Adrenal gland (tissue), 9 donors: ENCODE measurements at regions not wholly inside any gene's neighbourhood (a gene's known extent, or its start where the extent isn't known, plus 50 kb on each side); places are given as distances from the start of the nearest gene placed in this dataset.

Source experiments
- DNase-seq, 7 donors: peaks; one replicate each; pipeline ENCODE4 v3.0.0-alpha.2; 2019 to 2020
- H3K27ac ChIP-seq, 5 donors: fragments of 200-600 bp; sonication (generic) in 4 of 5; 1 replicate in 3 of 5; 2 replicates in 2 of 5; pipeline versions ENCODE4 v1.5.1 to v1.8.0; 2016 to 2020; ENCODE audit warnings: mild to moderate bottlenecking in 1 of 5
- H3K27me3 ChIP-seq: fragments of 200-600 bp; 2 replicates; pipeline ENCODE4 v1.8.0; 2021
- H3K36me3 ChIP-seq, 2 donors: fragments of 200-600 bp; replicated peaks in 1 of 2; 1 replicate in 1 of 2; 2 replicates in 1 of 2; pipeline versions ENCODE4 v1.5.1 to v1.8.0; 2018 to 2022
- H3K4me1 ChIP-seq, 2 donors: fragments of 200-600 bp; replicated peaks in 1 of 2; 1 replicate in 1 of 2; 2 replicates in 1 of 2; pipeline versions ENCODE4 v1.5.1 to v1.8.0; 2018 to 2021
- H3K4me3 ChIP-seq, 4 donors: fragments of 200-600 bp; sonication (generic) in 3 of 4; one replicate each; pipeline ENCODE4 v1.5.1; 2016 to 2018
- H3K9me3 ChIP-seq, 3 donors: fragments of 200-600 bp; sonication (generic) in 1 of 3; replicated peaks in 1 of 3; 1 replicate in 2 of 3; 2 replicates in 1 of 3; pipeline versions ENCODE4 v1.5.1 to v1.8.0; 2016 to 2021
- CTCF ChIP-seq, 6 experiments: fragments of 450-650 bp in 4 of 6; fragments of 200-600 bp in 2 of 6; sonication (generic) in 1 of 6; IDR thresholded peaks; 1 replicate in 5 of 6; 2 replicates in 1 of 6; pipeline versions ENCODE4 v1.5.1 to v1.8.0; 2016 to 2021; ENCODE audit warnings: antibody characterized with exemption in 6 of 6, mild to moderate bottlenecking in 2 of 6, moderate library complexity in 1 of 6
- POLR2A ChIP-seq, 2 donors: fragments of 450-650 bp; IDR thresholded peaks; one replicate each; pipeline ENCODE4 v1.6.1; 2017; ENCODE audit warnings: antibody characterized with exemption in 2 of 2, mild to moderate bottlenecking in 2 of 2, moderate library complexity in 1 of 2
- WGBS, 4 donors: extraction: QIAGEN DNeasy Blood & Tissue Kit in 2 of 4; methylation state at CpG; one replicate each; pipeline versions ENCODE4 v1.1.5 to v1.1.7; 2013 to 2017; 5-methylcytosine and 5-hydroxymethylcytosine counted together
- intact Hi-C, 2 donors: fragments of 100-400 bp; cut with DNase I; formaldehyde crosslinking; loops; one replicate each; pipeline versions ENCODE4 v1.14.1 to v1.15.0; 2022 to 2023
- donor health status: healthy with polysubstance abuse.
- donor health status: Bipolar disorder and iron deficiency.
- donor health status: DM: yes; HTN: yes; CAD: no.
- donor health status: DM: no; HTN: no; CAD: no.
- donor health status: DM: no; HTN: no; CAD: no.

- Histone ChIP-seq H3K4me1 (no peaks in the 10 kb centered on the region), H3K9me3 (no peaks in the 10 kb centered on the region), H3K27ac (no peak overlapping the region), H3K27me3 (no peaks in the 10 kb centered on the region), H3K4me3 (no peak overlapping the region), H3K36me3 (no peaks in the 10 kb centered on the region)
- intact Hi-C loops, result no loop called here
- TF ChIP-seq POLR2A (IDR thresholded peaks at IDR 0.05), result no peak
- TF ChIP-seq CTCF (IDR thresholded peaks at IDR 0.05), result no peak
- DNase-seq, result no peak
- WGBS, 4 donors, result 91 to 94% (median 93%) methylated on average over 3 of the region's 3 CpGs
These were observed 425.2 kb downstream of the FOXO1 start for GRCh38 chr13:40241125-40241798.

GRCh38 chr13:40243047-40243446, 423.4 kb downstream of the FOXO1 start:
- H3K4me1 ChIP-seq, result no peaks in the 10 kb centered on the region
- H3K9me3 ChIP-seq, result no peaks in the 10 kb centered on the region
- H3K27me3 ChIP-seq, result no peaks in the 10 kb centered on the region
- intact Hi-C loops, result no loop called here
- H3K27ac ChIP-seq, result no peak overlapping the region
- 89 to 98% (median 95%) methylated on average over 3 of the region's 3 CpGs for WGBS, 4 donors
- TF ChIP-seq POLR2A (IDR thresholded peaks at IDR 0.05), result no peak
- TF ChIP-seq CTCF (IDR thresholded peaks at IDR 0.05), result no peak
- H3K4me3 ChIP-seq, result no peak overlapping the region
- no peak for DNase-seq
- H3K36me3 ChIP-seq, result no peaks in the 10 kb centered on the region

- intact Hi-C loops, result no loop called here
- no peak overlapping the region for H3K4me3 ChIP-seq
- WGBS, 4 donors, result 29 to 36% (median 31%) methylated on average over 3 of the region's 3 CpGs
- no peaks in the 10 kb centered on the region for H3K36me3 ChIP-seq
- no peak for DNase-seq
- H3K27me3 ChIP-seq, result no peaks in the 10 kb centered on the region
- H3K9me3 ChIP-seq, result no peaks in the 10 kb centered on the region
- H3K27ac ChIP-seq, result no peak overlapping the region
- TF ChIP-seq POLR2A (IDR thresholded peaks at IDR 0.05), result no peak
- TF ChIP-seq CTCF (IDR thresholded peaks at IDR 0.05), result no peak
- H3K4me1 ChIP-seq, result no peaks in the 10 kb centered on the region
These were observed 422.5 kb downstream of the FOXO1 start for GRCh38 chr13:40243982-40244381.

GRCh38 chr13:40245567-40245966, 420.9 kb downstream of the FOXO1 start:
- no peak for DNase-seq
- WGBS, 4 donors, result 64 to 69% (median 66%) methylated on average over 3 of the region's 3 CpGs
- intact Hi-C loops, result no loop called here

More at GRCh38 chr13:40245567-40245966, 420.9 kb downstream of the FOXO1 start:
- no peak overlapping the region for H3K4me3 ChIP-seq
- no peaks in the 10 kb centered on the region for H3K4me1 ChIP-seq
- TF ChIP-seq CTCF (IDR thresholded peaks at IDR 0.05) (no peak), POLR2A (IDR thresholded peaks at IDR 0.05) (no peak)
- no peaks in the 10 kb centered on the region for H3K36me3 ChIP-seq
- H3K9me3 ChIP-seq, result no peaks in the 10 kb centered on the region
- H3K27me3 ChIP-seq, result no peaks in the 10 kb centered on the region
- no peak overlapping the region for H3K27ac ChIP-seq
